Activated CD8-positive, alpha-beta memory T cell treated with anti-CD3 and anti-CD28 coated beads, Interleukin-2, amount 10 ng/mL, durations not matched to agents 7 days and 5 days (primary cell): ENCODE measurements at regions not wholly inside any gene's neighbourhood (a gene's known extent, or its start where the extent isn't known, plus 50 kb on each side); places are given as distances from the start of the nearest gene placed in this dataset.
"Not testable (repeated sequence)": the region's sequence is repeated elsewhere in the genome, so short reads cannot be mapped to it uniquely, and the experiment has no call there.

Source experiments
- ATAC-seq: fragments of 150-1000 bp; cut with Tn5 transposase; one replicate; pipeline ENCODE4 v1.10.0; 2021; ENCODE audit warnings: moderate library complexity
- CTCF ChIA-PET: fragments of 350-600 bp; sonication (Branson Sonifier 250); formaldehyde crosslinking; loops from one replicate; lab custom pipeline; 2021; ENCODE audit warnings: antibody characterized with exemption; lab: Charles Lee
- DNase-seq: peaks from one replicate; pipeline ENCODE4 v3.0.0-alpha.2; 2020
- H3K27ac Mint-ChIP-seq: one replicate; pipeline ENCODE4 v1.8.0; 2021; ENCODE audit warnings: mild to moderate bottlenecking, mixed read lengths
- H3K27me3 Mint-ChIP-seq: one replicate; pipeline ENCODE4 v1.8.0; 2021; ENCODE audit warnings: mixed read lengths
- H3K36me3 Mint-ChIP-seq: one replicate; pipeline ENCODE4 v1.8.0; 2021; ENCODE audit warnings: mild to moderate bottlenecking, mixed read lengths
- H3K4me1 Mint-ChIP-seq: one replicate; pipeline ENCODE4 v1.8.0; 2021; ENCODE audit warnings: mixed read lengths
- H3K4me3 Mint-ChIP-seq: one replicate; pipeline ENCODE4 v1.8.0; 2021; ENCODE audit warnings: mild to moderate bottlenecking, moderate library complexity, mixed read lengths
- H3K9me3 Mint-ChIP-seq: one replicate; pipeline ENCODE4 v1.8.0; 2022; ENCODE audit warnings: low read depth, mixed read lengths

GRCh38 chr1:222973561-222973960 is 158.7 kb downstream of the DISP1 start:
- CTCF ChIA-PET, result interaction anchor here (1.5 kb wide), 1 partner anchor 150 kb away, joined by 5 read pairs; no protein-coding TSS in a partner anchor
- DNase-seq, result no peak
- no peak for ATAC-seq
- Mint-ChIP-seq H3K36me3 (no peaks in the 10 kb centered on the region), H3K9me3 (no peaks in the 10 kb centered on the region), H3K27me3 (no peaks in the 10 kb centered on the region), H3K4me3 (no peak overlapping the region), H3K27ac (no peak overlapping the region), H3K4me1 (peaks cover 10% of the 10 kb centered on the region)

- H3K4me3 Mint-ChIP-seq, result no peak overlapping the region
- H3K4me1 Mint-ChIP-seq, result peaks cover 10% of the 10 kb centered on the region
- DNase-seq (no peak), ATAC-seq (no peak)
- H3K9me3 Mint-ChIP-seq, result no peaks in the 10 kb centered on the region
- H3K27me3 Mint-ChIP-seq, result no peaks in the 10 kb centered on the region
- no peaks in the 10 kb centered on the region for H3K36me3 Mint-ChIP-seq
- CTCF ChIA-PET, result interaction anchor here (1.5 kb wide), 1 partner anchor 149 kb away, joined by 5 read pairs; no protein-coding TSS in a partner anchor
- H3K27ac Mint-ChIP-seq, result no peak overlapping the region
Measured at GRCh38 chr1:222974496-222974895, 159.7 kb downstream of the DISP1 start.

GRCh38 chr1:222975472-222976122 is 160.8 kb downstream of the DISP1 start:
- CTCF ChIA-PET, result no interaction called here
- Mint-ChIP-seq H3K4me3 (no peak overlapping the region), H3K4me1 (peaks cover 10% of the 10 kb centered on the region), H3K27ac (no peak overlapping the region), H3K27me3 (no peaks in the 10 kb centered on the region), H3K36me3 (no peaks in the 10 kb centered on the region), H3K9me3 (no peaks in the 10 kb centered on the region)
- no peak for DNase-seq
- no peak for ATAC-seq

- CTCF ChIA-PET, result no interaction called here
- ATAC-seq, result no peak
Measured at GRCh38 chr1:222976453-222976852, 161.6 kb downstream of the DISP1 start.

GRCh38 chr1:222977294-222977693 is 162.5 kb downstream of the DISP1 start:
- H3K4me1 Mint-ChIP-seq, DNase-seq, H3K4me3 Mint-ChIP-seq, CTCF ChIA-PET, H3K36me3 Mint-ChIP-seq, ATAC-seq, H3K9me3 Mint-ChIP-seq, H3K27ac Mint-ChIP-seq, H3K27me3 Mint-ChIP-seq: not testable (repeated sequence)

More at GRCh38 chr1:222976453-222976852, 161.6 kb downstream of the DISP1 start:
- H3K27me3 Mint-ChIP-seq, result no peaks in the 10 kb centered on the region
- H3K27ac Mint-ChIP-seq, result no peak overlapping the region
- H3K36me3 Mint-ChIP-seq, result no peaks in the 10 kb centered on the region
- peaks cover 10% of the 10 kb centered on the region for H3K4me1 Mint-ChIP-seq
- H3K4me3 Mint-ChIP-seq, result no peak overlapping the region
- no peak for DNase-seq
- no peaks in the 10 kb centered on the region for H3K9me3 Mint-ChIP-seq

- DNase-seq (no peak), ATAC-seq (no peak)
- peaks cover 6% of the 10 kb centered on the region for H3K4me1 Mint-ChIP-seq
- CTCF ChIA-PET, result no interaction called here
- no peak overlapping the region for H3K4me3 Mint-ChIP-seq
- no peak overlapping the region for H3K27ac Mint-ChIP-seq
- no peaks in the 10 kb centered on the region for H3K27me3 Mint-ChIP-seq
- no peaks in the 10 kb centered on the region for H3K36me3 Mint-ChIP-seq
- H3K9me3 Mint-ChIP-seq, result no peaks in the 10 kb centered on the region
Measured at GRCh38 chr1:222979561-222979960, 163.5 kb downstream of the TLR5 start.

GRCh38 chr1:222987674-222988076 is 155.4 kb downstream of the TLR5 start:
- Mint-ChIP-seq H3K36me3 (no peaks in the 10 kb centered on the region), H3K4me1 (no peaks in the 10 kb centered on the region), H3K9me3 (no peaks in the 10 kb centered on the region), H3K27me3 (no peaks in the 10 kb centered on the region), H3K4me3 (no peak overlapping the region), H3K27ac (no peak overlapping the region)
- DNase-seq (no peak), ATAC-seq (no peak)
- CTCF ChIA-PET, result no interaction called here

GRCh38 chr1:222989443-222989842 is 153.6 kb downstream of the TLR5 start:
- ATAC-seq, result no peak
- no peaks in the 10 kb centered on the region for H3K4me1 Mint-ChIP-seq
- H3K27ac Mint-ChIP-seq, result no peak overlapping the region
- CTCF ChIA-PET, result no interaction called here
- H3K9me3 Mint-ChIP-seq, result no peaks in the 10 kb centered on the region
- H3K27me3 Mint-ChIP-seq, result no peaks in the 10 kb centered on the region
- no peaks in the 10 kb centered on the region for H3K36me3 Mint-ChIP-seq
- H3K4me3 Mint-ChIP-seq, result no peak overlapping the region
- no peak for DNase-seq

GRCh38 chr1:222991177-222991576 is 151.9 kb downstream of the TLR5 start:
- DNase-seq (no peak), ATAC-seq (no peak)
- Mint-ChIP-seq H3K36me3 (no peaks in the 10 kb centered on the region), H3K4me1 (no peaks in the 10 kb centered on the region), H3K27me3 (no peaks in the 10 kb centered on the region), H3K9me3 (no peaks in the 10 kb centered on the region), H3K4me3 (no peak overlapping the region), H3K27ac (no peak overlapping the region)
- CTCF ChIA-PET, result no interaction called here

- ATAC-seq (no peak), DNase-seq (no peak)
- H3K36me3 Mint-ChIP-seq, result no peaks in the 10 kb centered on the region
- no peak overlapping the region for H3K4me3 Mint-ChIP-seq
- CTCF ChIA-PET, result no interaction called here
- H3K9me3 Mint-ChIP-seq, result no peaks in the 10 kb centered on the region
- no peak overlapping the region for H3K27ac Mint-ChIP-seq
- no peaks in the 10 kb centered on the region for H3K4me1 Mint-ChIP-seq
- no peaks in the 10 kb centered on the region for H3K27me3 Mint-ChIP-seq
Measured at GRCh38 chr1:222991908-222992307, 151.1 kb downstream of the TLR5 start.

- Mint-ChIP-seq H3K4me3 (no peak overlapping the region), H3K27me3 (no peaks in the 10 kb centered on the region), H3K36me3 (no peaks in the 10 kb centered on the region), H3K9me3 (no peaks in the 10 kb centered on the region), H3K27ac (no peak overlapping the region), H3K4me1 (no peaks in the 10 kb centered on the region)
- CTCF ChIA-PET, result interaction anchor here (1.1 kb wide), 1 partner anchor 129 kb away, joined by 3 read pairs; no protein-coding TSS in a partner anchor
- DNase-seq (no peak), ATAC-seq (no peak)
Measured at GRCh38 chr1:222994511-222995235, 148.4 kb downstream of the TLR5 start.

- no peaks in the 10 kb centered on the region for H3K27me3 Mint-ChIP-seq
- H3K4me3 Mint-ChIP-seq, result no peak overlapping the region
- H3K4me1 Mint-ChIP-seq, result no peaks in the 10 kb centered on the region
- ATAC-seq (no peak), DNase-seq (no peak)
- CTCF ChIA-PET, result no interaction called here
- no peak overlapping the region for H3K27ac Mint-ChIP-seq
- H3K9me3 Mint-ChIP-seq, result no peaks in the 10 kb centered on the region
- H3K36me3 Mint-ChIP-seq, result no peaks in the 10 kb centered on the region
Measured at GRCh38 chr1:222995236-222995580, 147.8 kb downstream of the TLR5 start.

GRCh38 chr1:222995620-222996309 is 147.3 kb downstream of the TLR5 start:
- Mint-ChIP-seq H3K36me3 (no peaks in the 10 kb centered on the region), H3K9me3 (no peaks in the 10 kb centered on the region), H3K4me3 (no peak overlapping the region), H3K4me1 (no peaks in the 10 kb centered on the region), H3K27ac (no peak overlapping the region), H3K27me3 (no peaks in the 10 kb centered on the region)
- ATAC-seq (no peak), DNase-seq (no peak)
- CTCF ChIA-PET, result no interaction called here
